ENCODE measurements at regions not wholly inside any gene's neighbourhood (a gene's known extent, or its start where the extent isn't known, plus 50 kb on each side); places are given as distances from the start of the nearest gene placed in this dataset.

GRCh38 chr3:22700876-22701275 lies 502.3 kb upstream of the UBE2E2 start:
- TF ChIP-seq CTCF (conservative IDR thresholded peaks at IDR 0.05; ENCODE audit: low read depth, low read length), result no peak
- no peak for TF ChIP-seq EZH2 (IDR thresholded peaks at IDR 0.05; ENCODE audit: borderline replicate concordance, low read depth, low read length, poor library complexity, severe bottlenecking)
